Activated effector memory CD4-positive, alpha-beta T cell treated with anti-CD3 and anti-CD28 coated beads, Interleukin-2, amount 50 U/mL, for 16 hours (primary cell): ENCODE measurements at regions not wholly inside any gene's neighbourhood (a gene's known extent, or its start where the extent isn't known, plus 50 kb on each side); places are given as distances from the start of the nearest gene placed in this dataset.

Source experiments
- DNase-seq: peaks from one replicate; pipeline ENCODE4 v3.0.0-alpha.2; 2020

DNA sequence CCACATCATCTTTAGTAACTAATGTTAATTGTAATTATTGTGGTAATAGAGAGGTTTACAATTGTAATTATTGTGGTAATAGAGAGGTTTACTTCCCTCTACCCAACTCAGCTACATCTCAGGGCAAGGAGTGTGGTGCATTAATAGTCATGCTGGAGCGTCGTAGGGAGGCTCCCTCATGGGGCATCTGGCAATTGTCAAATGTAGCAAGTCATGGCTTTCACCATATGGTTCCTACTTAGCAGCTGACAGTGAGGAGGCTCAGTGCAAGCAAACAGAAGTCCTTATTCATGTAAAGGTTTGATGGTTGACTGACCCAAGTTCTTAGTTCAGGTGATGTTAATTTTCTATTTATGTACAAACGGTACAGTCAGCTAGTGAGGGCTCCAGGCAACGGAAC is 1012.0 kb downstream of the FLRT2 start:
- DNase-seq = no peak

- no peak for DNase-seq
Observed at GRCh38 chr14:86540636-86541247, 1010.8 kb downstream of the FLRT2 start.

- no peak for DNase-seq
Observed at GRCh38 chr14:86539361-86540070, 1009.6 kb downstream of the FLRT2 start.

DNA sequence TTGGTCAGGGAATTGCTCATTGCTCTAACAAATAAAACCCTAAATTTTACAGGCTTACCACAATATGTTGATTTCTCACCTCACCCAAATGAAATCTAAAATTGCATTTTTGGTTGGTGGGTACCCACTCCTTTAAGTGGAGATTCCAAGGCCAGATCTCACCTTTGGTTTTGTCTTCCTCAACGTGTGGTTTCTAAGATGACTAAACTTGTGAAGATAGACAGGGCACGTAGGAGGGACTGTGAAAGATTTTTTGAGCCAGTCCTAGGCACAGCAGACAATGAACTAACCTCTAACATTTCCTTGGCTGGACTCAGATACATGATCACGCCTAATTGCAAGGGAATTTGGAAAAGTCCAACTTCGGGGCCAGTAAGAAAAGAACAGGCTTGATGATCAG is 1003.9 kb downstream of the FLRT2 start:
- DNase-seq = no peak

GRCh38 chr14:86532219-86532618 is 1002.3 kb downstream of the FLRT2 start:
- DNase-seq = no peak

- no peak for DNase-seq
Observed at GRCh38 chr14:86530457-86530856, 1000.5 kb downstream of the FLRT2 start.

DNA sequence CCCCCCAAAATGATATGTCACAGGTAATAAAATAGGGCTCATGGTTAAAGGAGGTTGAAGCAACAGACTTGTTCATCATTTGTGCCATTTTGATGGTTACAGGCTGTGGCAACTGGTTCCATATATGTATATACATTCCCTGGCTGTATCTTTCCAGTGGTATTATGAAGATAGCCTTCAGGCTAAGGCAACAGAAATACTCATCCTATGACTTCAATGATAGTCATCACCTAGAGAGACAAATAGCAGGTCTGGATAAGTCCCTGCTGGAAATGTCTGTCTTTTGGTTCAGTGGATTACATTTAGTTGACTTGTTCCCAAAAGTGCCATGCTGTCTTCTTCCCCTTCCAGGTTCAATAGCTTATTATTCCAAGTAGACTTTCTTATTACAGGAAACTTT is 997.4 kb downstream of the FLRT2 start:
- no peak for DNase-seq

GRCh38 chr14:86525673-86526072 is 995.7 kb downstream of the FLRT2 start:
- DNase-seq = no peak

DNA sequence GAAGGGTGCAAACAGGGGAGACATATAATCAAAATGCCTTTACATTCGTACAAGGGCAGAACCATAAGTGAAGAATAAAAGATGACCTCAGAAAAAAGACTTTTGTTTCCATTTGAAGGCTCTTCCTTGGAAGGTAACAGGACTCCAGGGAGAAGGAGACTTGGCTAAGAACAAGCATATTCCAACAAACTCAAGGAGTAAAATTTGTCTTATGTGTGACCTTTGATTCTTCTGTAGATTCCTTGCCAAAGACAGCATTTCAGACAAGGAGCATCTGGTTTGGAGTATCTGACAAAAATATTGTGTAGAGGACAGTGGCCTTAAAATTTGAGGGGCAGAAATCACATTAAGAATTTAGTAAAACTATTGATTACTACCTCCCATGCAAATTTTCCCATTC is 991.9 kb downstream of the FLRT2 start:
- DNase-seq = no peak

DNA sequence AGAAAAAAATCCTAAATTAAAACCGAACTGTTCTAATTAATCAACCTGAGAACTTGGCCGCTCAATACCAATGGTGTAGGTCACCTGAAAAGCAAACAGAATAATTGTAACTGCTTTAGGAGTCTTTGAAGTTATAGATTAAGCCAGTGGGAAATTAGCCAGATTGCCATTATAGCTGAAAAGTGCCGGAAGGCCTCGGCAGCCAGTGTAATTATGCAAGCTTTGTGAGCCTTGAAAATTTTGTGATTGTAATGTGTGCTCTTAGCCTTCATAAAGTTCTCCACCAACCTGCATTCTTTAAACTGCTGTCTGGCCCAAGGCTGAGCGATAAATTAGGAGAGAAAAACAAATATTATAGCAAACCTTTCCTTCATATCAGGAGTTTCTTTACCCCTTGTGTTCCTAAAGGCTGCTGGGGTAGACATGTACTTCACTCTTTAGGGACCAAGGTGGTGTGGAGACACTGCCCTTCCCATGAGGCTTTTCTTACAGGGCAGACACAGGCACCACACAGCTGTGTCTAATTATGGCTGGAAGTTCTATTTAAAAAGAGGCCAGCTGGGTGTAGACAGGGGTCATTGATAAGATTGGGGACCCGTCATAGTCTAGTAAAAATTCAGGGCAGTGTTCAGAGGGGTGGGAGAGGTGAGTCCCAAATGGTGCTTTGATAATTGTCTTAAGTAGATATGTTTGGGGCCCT is 991.2 kb downstream of the FLRT2 start:
- DNase-seq = no peak

- DNase-seq = no peak
Observed at GRCh38 chr14:86518298-86518697, 988.4 kb downstream of the FLRT2 start.

DNA sequence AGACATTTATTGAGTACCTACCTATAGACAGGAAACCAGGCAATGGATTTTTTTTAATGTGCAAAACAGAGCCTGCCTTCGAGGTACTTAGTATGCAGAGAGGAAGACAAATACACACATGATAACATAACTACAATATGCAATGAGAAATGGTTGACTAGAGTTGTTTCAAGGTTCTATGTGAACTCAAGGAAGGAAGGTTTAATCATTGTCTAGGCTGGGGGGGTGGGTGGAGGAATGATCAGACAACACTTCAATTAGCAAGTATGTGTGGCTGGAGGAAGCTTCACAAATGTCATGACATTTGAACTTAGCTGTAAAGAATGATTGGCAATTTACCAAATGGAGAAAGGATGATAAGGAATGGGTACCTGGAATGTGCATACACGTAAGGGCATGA is 985.3 kb downstream of the FLRT2 start:
- no peak for DNase-seq

DNA sequence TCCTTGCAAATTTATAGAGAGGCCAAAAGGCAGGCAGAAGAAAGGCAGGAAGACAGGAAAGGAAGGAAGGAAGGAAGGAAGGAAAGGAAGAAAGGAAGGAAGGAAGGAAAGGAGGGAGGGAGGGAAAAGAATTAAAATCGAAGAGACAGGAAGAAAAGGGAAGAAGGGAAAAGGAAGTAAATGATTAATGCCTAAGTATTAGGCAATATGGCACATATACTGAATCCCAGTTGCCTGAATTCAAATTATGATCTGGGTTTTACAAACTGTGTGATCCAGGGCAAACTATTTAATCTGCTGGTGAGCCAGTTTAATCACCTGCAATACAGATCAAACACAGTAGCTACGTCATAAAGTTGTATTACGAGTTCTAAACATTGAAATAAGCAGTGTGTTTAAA is 983.6 kb downstream of the FLRT2 start:
- no peak for DNase-seq

- DNase-seq = no peak
Observed at GRCh38 chr14:86513056-86513455, 983.1 kb downstream of the FLRT2 start.

- no peak for DNase-seq
Observed at GRCh38 chr14:86510491-86510890, 980.5 kb downstream of the FLRT2 start.

DNA sequence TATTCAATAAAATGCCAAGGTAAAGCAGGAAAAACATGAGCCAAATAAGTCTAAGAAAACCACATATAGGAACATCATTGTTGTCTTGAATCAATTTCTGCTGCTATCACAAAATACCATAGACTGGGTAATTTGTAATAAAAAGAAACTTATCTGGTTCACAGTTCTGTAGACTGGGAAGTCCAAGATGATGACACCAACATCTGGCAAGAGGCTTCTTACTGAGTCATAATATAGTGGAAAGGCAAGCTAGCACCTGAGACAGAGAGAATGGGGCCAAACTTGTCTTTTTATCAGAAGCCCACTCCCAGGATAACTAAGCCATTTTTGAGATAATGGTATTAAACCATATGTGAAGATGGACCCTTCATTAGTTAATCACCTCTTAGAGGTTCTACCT is 975.9 kb downstream of the FLRT2 start:
- DNase-seq = no peak

GRCh38 chr14:86501611-86502010 is 971.7 kb downstream of the FLRT2 start:
- no peak for DNase-seq

GRCh38 chr14:86491743-86492142 is 961.8 kb downstream of the FLRT2 start:
- DNase-seq = no peak

DNA sequence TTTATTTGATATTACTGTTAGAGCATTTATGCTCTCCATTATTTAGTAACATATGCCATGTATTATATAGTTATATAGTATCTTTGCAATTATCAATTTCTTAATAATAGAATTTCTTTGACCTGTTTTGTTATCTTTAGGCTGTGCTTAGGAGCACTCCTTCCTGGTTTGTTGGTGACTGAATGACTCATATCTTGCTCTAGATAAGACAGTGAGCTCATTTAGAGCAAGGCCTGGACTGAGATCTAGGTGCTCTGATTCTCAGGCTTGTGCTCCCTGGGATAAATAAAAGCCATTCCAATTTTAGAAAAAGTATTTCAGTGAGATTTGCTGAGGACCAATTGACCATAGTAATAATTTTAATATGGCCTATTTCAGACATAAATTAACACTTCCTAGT is 951.2 kb downstream of the FLRT2 start:
- DNase-seq = no peak

DNA sequence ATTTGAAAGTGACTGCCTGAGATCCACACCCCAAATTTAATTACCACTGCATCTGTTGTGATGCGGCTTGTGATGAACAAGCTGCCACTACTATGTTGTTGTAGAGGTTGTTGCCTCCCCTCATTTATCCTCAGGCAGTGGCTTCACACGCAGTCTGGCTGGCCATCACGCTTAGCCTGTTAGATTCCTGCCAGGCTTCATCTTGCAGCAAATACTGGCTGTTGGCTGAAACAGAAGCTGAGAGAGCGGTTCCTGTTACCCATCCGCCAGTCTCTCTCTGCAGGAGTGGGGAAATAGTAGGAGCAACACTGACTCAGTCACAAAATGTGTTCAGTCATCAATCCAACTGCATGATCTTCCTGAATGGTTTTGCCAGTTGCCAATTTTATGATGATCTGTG is 934.4 kb downstream of the FLRT2 start:
- DNase-seq = no peak

GRCh38 chr14:86462193-86462753 is 932.3 kb downstream of the FLRT2 start:
- DNase-seq = no peak

- DNase-seq = no peak
Observed at GRCh38 chr14:86457481-86458135, 927.7 kb downstream of the FLRT2 start.

DNA sequence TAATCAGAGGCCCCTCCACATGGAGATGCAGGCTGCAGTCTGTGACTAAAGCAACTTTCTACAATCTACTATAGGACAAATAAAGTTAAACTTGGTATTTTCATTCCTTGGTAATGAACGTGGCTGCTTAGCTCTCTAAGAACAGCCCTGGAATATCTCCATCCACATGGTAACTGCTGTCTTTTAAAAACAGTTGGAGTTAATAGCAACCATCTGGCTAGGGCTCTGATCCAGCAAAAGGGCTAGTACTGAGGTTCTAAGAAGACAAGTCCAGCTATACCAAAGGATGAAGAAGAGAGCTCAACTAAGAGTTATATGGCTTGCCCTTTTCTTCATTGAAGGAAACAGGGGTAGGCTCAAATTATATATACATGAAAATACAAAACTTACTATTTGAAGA is 920.1 kb downstream of the FLRT2 start:
- DNase-seq = no peak

- no peak for DNase-seq
Observed at GRCh38 chr14:86442135-86442534, 912.2 kb downstream of the FLRT2 start.
